GM18507 (cell line): ENCODE measurements at regions not wholly inside any gene's neighbourhood (a gene's known extent, or its start where the extent isn't known, plus 50 kb on each side); places are given as distances from the start of the nearest gene placed in this dataset.
"Not testable (repeated sequence)": the region's sequence is repeated elsewhere in the genome, so short reads cannot be mapped to it uniquely, and the experiment has no call there.

Experiments
- DNase-seq: peaks from one replicate; pipeline ENCODE4 v3.0.0; 2011; ENCODE audit warnings: low read depth; ENCODE audit not compliant: insufficient read length; ENCODE audit errors: extremely low spot score
- FAIRE-seq: peaks from 2 replicates; lab custom pipeline; 2011; peaks lifted over from hg19 to GRCh38; lab: Jason Lieb, UNC

DNA sequence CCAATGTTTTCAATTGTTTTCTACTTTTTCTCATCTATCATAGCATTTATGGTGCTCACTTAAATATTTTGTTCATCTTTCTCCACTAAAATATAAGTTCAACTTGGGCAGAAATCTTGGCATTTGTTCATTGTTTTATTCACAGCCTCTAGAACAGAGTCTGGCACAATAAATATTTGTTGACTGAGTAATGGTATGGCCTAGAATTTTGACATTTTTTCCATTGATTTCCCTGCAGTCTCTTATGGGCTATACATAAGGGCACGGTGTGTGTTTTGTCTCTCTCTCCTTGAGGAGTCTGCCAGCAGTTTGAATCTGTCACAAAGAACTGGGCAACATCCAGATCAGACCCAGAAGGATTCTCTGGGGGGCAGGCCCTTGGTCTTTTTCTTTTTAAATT, 379.7 kb downstream of the TMEM38B start:
- DNase-seq: no peak
- FAIRE-seq: no peak

DNA sequence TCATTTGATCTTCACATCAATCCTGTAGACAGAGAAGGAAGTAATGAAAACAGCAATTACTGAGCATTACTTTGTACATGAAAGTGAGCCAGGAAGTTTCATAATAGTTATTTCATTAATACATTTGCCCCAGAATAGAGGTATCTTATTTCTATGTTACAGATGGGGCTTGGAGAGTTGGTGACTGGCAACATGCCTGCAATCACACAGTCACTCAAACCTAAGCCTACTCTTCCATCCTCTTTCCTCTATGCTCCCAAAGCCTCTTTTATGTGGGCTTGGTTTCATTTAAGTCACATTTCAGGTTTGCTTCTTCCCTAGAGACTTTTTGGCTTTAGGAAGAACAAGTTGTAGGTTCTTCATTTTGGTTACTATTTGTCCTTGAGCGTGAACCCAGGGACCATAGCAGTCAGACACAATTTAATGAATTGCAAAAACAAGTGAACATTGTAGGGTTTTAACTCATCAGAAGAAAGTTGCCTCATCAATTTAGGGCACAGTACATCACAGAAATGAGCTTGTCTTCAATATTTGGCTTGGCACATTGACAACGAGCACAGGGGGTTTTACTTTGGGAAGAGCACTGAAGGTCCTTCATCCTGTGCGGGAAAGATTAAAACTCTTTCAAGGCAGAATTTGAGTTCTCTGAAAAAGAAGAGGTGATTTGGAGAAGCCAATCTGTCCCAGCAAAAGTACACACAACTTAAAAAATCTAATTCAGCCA, 381.1 kb downstream of the TMEM38B start:
- FAIRE-seq (no peak), DNase-seq (no peak)

DNA sequence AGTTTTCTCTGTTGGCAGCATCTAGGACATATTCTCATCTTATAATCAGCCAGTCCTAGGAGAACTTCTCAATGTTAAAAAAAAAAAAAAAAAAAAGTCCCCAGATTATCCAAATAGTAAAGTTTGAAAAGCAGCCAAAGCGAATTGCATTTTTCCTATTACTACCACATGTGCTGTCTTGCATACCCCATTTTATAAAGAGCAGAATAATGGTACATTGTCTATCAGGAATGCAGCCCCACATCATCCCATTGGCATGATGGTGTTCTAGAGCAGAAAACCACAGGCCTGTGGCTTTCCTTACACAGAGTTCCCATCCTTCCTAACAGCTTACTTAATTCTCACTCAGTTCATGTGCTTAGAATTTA, 381.6 kb downstream of the TMEM38B start:
- DNase-seq (no peak), FAIRE-seq (no peak)

- FAIRE-seq: no peak
- no peak for DNase-seq
Observed at GRCh38 chr9:106076711-106077110, 382.4 kb downstream of the TMEM38B start.

DNA sequence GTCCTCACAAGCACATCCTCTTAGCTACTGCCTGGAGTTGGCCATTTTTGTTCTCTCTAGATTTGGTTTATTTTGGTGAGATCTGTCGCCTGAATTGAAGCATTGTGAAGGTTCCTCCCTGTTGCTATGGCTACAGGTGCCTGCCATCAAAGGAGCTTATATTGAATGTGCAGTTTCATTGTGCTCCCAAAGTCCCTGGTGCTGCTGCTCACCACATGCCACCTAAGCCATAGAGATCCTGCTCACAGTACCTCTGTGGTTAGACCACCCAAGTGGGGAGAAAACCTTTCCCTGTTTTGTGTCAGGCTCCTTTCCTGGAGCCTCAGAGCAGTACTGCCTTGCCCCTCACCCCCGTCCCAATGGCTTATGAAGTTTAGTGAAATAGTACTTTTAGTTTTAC, 383.4 kb downstream of the TMEM38B start:
- DNase-seq (no peak), FAIRE-seq (no peak)

DNA sequence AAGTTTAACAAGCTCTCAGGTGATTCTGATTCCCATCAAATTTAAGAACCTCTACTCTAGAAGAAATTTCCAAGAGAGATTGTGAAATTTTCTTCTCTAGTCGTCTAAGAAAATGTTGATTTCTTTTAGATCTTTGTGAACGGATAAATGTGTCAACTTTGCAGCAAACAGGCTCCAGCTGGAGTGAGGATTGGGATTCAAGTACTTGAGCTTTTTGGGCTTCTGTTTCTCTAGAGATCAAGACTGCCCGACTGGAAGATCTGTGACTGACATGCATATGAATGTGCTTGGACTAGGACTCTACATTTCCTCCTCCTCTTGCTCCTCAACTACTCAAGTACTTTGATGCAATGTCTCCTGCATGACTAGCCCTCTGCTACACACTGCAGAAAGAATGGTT, 388.3 kb downstream of the TMEM38B start:
- no peak for DNase-seq
- FAIRE-seq: no peak

- no peak for FAIRE-seq
- DNase-seq: no peak
Observed at GRCh38 chr9:106084702-106085101, 390.4 kb downstream of the TMEM38B start.

GRCh38 chr9:106085479-106085878, 391.1 kb downstream of the TMEM38B start:
- FAIRE-seq (no peak), DNase-seq (no peak)

DNA sequence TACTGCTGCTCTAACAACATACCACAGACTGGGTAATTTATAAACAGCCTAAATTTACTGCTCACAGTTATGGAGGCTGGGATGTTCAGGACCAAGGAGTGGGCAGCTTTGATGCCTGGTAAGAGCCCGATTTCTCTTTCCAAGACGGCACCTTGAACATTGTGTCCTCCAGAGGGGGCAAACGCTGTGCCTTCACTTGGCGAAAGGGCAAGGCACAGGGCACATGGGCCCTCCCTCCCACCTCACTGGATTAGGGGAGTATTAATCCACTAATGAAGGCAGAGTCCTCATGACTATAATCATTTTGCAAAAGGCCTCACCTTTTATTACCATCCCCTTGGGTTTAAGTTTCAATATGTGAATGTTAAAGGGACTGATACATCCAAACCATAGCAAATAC, 397.7 kb downstream of the TMEM38B start:
- no peak for FAIRE-seq

DNA sequence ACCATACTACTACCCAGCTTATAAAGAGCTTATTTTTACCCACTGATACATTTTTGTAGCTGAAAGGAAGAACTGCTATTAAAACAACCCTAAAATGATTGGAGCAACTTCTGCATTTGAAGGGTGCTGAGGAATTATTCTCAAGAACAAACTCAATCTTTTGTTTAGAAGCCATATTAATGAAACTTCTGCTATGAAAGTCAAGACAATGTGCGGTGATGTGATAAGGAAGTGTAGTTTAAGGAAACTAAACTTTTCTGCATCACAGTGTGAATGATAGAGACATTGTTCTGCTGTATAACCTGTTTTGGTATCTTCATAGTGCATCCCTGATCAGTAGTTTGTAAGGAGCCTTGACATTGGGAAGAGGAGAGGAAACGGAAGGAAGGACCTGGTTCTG, 408.5 kb downstream of the TMEM38B start:
- FAIRE-seq (no peak), DNase-seq (no peak)

More for the DNA sequence above, 397.7 kb downstream of the TMEM38B start:
- no peak for DNase-seq

GRCh38 chr9:106104887-106105286, 410.5 kb downstream of the TMEM38B start:
- FAIRE-seq: no peak
- no peak for DNase-seq

- no peak for DNase-seq
- FAIRE-seq: no peak
Observed at GRCh38 chr9:106106396-106106795, 412.1 kb downstream of the TMEM38B start.

- DNase-seq: no peak
- FAIRE-seq: no peak
Observed at GRCh38 chr9:106107716-106108115, 413.4 kb downstream of the TMEM38B start.

DNA sequence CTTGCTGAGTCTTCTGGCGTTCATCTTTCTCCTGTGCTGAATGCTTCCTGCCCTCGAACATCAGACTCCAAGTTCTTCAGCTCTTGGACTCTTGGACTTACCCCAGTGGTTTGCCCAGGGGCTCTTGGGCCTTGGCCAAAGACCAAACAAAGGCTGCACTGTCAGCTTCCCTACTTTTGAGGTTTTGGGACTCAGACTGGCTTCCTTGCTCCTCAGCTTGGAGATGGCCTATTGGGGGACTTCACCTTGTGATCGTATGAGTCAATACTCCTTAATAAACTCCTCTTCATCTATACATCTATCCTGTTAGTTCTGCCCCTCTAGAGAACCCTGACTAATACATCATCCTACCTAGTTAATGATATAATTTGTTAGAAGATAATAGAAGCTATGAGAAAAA, 415.4 kb downstream of the TMEM38B start:
- FAIRE-seq, DNase-seq: not testable (repeated sequence)

- no peak for FAIRE-seq
- DNase-seq: no peak
Observed at GRCh38 chr9:106110483-106110882, 416.1 kb downstream of the TMEM38B start.

DNA sequence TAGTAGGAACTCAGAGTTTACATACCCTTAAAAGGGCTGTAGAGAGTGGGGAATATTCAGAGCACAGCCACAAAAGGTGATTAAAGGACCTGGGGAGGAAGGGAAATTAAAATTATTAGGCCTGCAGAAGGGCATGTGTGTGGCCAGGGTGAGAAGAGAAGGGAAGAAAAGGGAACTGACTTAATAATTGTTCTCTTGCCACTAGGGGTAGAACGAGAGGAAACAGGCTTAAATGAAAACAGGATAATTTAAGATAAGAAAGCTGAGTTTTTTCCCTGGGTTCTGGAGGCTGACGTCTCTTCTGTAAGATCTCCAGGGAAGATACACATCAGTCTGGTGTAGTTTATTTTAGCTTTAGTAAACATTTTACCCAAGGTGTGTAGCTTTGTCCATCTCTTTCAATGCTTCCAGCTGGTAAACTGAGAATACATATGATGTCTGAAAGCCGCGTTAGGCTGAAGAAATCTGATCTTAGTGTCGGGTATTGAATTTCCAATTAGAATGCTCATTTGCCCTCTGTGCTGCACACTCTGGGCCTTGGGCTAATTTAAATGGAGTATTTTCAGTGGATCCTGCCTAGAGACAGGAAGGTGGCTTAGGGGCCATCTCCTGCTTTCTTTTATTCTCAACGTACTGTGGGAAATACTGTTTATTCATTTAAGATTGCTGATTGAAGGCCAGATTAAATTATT, 416.8 kb downstream of the TMEM38B start:
- FAIRE-seq (no peak), DNase-seq (no peak)

- FAIRE-seq: no peak
Observed at GRCh38 chr9:106112935-106113334, 418.6 kb downstream of the TMEM38B start.

DNA sequence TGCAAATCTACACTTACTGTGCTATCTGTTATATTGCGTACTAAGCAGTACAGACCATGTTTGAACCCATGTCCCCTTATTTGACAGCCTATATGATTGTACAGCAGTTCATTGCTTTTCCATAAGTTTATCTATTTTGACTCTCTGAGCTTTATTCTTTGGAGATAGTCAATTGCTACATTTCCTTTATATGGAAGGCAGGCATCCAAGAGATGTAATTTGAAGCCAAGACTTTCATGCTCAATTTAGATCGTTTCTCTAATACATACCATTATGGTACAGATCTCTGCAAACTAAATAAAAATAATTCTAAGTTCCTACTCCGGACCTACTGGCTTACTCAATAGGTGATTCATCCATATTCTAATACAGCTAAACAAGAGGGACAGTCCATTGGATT, 424.8 kb downstream of the TMEM38B start:
- FAIRE-seq: no peak
- no peak for DNase-seq

More at GRCh38 chr9:106112935-106113334, 418.6 kb downstream of the TMEM38B start:
- DNase-seq: no peak

- DNase-seq: no peak
- FAIRE-seq: no peak
Observed at GRCh38 chr9:106120071-106120470, 425.7 kb downstream of the TMEM38B start.

GRCh38 chr9:106127776-106128175, 433.4 kb downstream of the TMEM38B start:
- no peak for DNase-seq
- no peak for FAIRE-seq

DNA sequence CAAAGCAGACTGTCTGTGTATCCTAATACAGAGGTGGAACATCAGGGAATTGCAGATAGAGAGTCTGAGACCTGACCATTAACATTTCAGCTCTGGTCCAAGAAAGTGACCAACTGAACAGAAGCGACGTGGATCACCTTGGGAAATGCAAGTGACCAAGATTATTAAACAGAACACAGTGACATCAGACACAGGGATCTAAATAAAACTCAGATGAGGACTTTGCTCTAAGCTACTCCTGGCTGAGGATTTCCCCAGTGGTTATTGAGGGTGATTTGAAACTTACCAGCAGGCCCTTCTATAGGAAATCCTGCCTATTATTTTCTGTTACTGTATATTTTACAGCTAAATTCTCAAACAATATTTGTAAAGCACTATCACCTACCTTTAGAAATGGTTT, 436.0 kb downstream of the TMEM38B start:
- FAIRE-seq (no peak), DNase-seq (no peak)
